ENCODE measurements at regions not wholly inside any gene's neighbourhood (a gene's known extent, or its start where the extent isn't known, plus 50 kb on each side); places are given as distances from the start of the nearest gene placed in this dataset.

DNA sequence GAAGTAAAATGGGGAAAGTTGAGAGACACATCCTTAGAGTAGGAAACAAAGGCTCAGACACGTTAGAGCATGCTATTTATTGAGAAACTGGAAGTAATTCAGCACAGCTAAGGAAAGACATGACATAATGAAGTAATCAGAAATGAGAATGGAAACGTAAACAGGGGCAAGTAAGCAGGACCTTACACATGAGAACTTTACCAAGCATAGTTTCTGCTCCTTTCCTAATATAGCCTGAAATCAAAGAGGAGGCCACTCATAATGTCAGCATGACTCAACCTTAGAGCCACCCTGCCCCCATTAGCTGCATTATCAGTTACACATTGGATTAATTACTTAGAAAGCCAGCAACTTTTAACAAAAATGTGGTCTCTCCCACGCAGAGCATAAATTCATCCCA is 558.3 kb upstream of the GRIA3 start:
- no peak overlapping the region for H3K27ac ChIP-seq (ENCODE audit: control insufficient read depth, insufficient read depth, low read length)
- H3K4me3 ChIP-seq (ENCODE audit: control insufficient read depth in 2 of 3, extremely low read depth in 1 of 3, insufficient read depth in 2 of 3, low read depth in 1 of 3, low read length in 3 of 3): no peak overlapping the region
- H2AFZ ChIP-seq (ENCODE audit: control insufficient read depth, low read length): no peak overlapping the region
- H3K4me2 ChIP-seq (ENCODE audit: control insufficient read depth, extremely low read depth, insufficient read depth, low read depth, low read length): no peak overlapping the region
- dilution Hi-C loops (cut with MboI; ENCODE audit: extremely low pct_ligation_motif_present, low sequenced_read_pairs): no loop called here
- H3K9ac ChIP-seq (ENCODE audit: control insufficient read depth, extremely low read depth, insufficient read depth, low read length): no peak overlapping the region
- FAIRE-seq (no peak), DNase-seq (ENCODE audit: low read depth, low spot score) (no peak)
- TF ChIP-seq EZH2 (IDR thresholded peaks at IDR 0.05; ENCODE audit: low read length): no peak
- TF ChIP-seq, protein P1, sequence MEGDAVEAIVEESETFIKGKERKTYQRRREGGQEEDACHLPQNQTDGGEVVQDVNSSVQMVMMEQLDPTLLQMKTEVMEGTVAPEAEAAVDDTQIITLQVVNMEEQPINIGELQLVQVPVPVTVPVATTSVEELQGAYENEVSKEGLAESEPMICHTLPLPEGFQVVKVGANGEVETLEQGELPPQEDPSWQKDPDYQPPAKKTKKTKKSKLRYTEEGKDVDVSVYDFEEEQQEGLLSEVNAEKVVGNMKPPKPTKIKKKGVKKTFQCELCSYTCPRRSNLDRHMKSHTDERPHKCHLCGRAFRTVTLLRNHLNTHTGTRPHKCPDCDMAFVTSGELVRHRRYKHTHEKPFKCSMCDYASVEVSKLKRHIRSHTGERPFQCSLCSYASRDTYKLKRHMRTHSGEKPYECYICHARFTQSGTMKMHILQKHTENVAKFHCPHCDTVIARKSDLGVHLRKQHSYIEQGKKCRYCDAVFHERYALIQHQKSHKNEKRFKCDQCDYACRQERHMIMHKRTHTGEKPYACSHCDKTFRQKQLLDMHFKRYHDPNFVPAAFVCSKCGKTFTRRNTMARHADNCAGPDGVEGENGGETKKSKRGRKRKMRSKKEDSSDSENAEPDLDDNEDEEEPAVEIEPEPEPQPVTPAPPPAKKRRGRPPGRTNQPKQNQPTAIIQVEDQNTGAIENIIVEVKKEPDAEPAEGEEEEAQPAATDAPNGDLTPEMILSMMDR (optimal IDR thresholded peaks at IDR 0.05 in 1 of 3, IDR thresholded peaks at IDR 0.05 in 1 of 3, conservative IDR thresholded peaks at IDR 0.05 in 1 of 3; ENCODE audit: extremely low read depth in 1 of 3, insufficient read depth in 2 of 3, low read length in 3 of 3): no peak
- no peaks in the 10 kb centered on the region for H3K9me3 ChIP-seq (ENCODE audit: control insufficient read depth, low read depth, low read length)
- H4K20me1 ChIP-seq (ENCODE audit: control insufficient read depth, extremely low read depth, insufficient read depth, low read length): no peaks in the 10 kb centered on the region
- no peaks in the 10 kb centered on the region for H3K27me3 ChIP-seq (ENCODE audit: control insufficient read depth, extremely low read depth, insufficient read depth, low read length)
- H3K4me1 ChIP-seq (ENCODE audit: control insufficient read depth, extremely low read depth, insufficient read depth, low read length): no peaks in the 10 kb centered on the region
- no peaks in the 10 kb centered on the region for H3K9me1 ChIP-seq (ENCODE audit: control insufficient read depth, extremely low read depth, insufficient read depth, low read length)
- no peaks in the 10 kb centered on the region for H3K79me2 ChIP-seq (ENCODE audit: control insufficient read depth, insufficient read depth, low read length)
- no peaks in the 10 kb centered on the region for H3K36me3 ChIP-seq (ENCODE audit: control insufficient read depth in 2 of 2, extremely low read depth in 1 of 2, insufficient read depth in 2 of 2, low read length in 2 of 2)

DNA sequence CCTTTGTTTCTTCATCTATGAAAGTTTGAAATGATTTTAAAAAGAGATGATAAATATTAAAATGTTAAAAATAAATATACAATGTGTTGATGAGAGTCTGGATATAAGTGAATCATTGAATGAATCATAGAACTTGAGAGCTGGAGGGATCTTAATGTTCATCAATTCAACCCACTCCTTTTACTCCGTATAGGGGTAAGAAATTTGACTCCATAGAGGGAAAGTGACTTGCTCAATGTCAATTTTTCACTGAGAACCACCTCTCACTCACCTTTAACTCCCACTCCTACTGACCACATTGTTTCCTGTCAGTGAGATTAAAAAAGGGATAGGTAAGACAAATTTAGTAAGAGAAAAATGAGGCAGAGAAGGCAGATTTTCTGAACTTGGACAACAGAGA is 557.2 kb upstream of the GRIA3 start:
- no peaks in the 10 kb centered on the region for H3K27me3 ChIP-seq (ENCODE audit: control insufficient read depth, extremely low read depth, insufficient read depth, low read length)
- no peaks in the 10 kb centered on the region for H3K4me1 ChIP-seq (ENCODE audit: control insufficient read depth, extremely low read depth, insufficient read depth, low read length)
- no peak overlapping the region for H3K4me2 ChIP-seq (ENCODE audit: control insufficient read depth, extremely low read depth, insufficient read depth, low read depth, low read length)
- no peak overlapping the region for H2AFZ ChIP-seq (ENCODE audit: control insufficient read depth, low read length)
- dilution Hi-C loops (cut with MboI; ENCODE audit: extremely low pct_ligation_motif_present, low sequenced_read_pairs): no loop called here
- TF ChIP-seq, protein P1 (optimal IDR thresholded peaks at IDR 0.05 in 1 of 3, IDR thresholded peaks at IDR 0.05 in 1 of 3, conservative IDR thresholded peaks at IDR 0.05 in 1 of 3; ENCODE audit: extremely low read depth in 1 of 3, insufficient read depth in 2 of 3, low read length in 3 of 3): no peak
- TF ChIP-seq EZH2 (IDR thresholded peaks at IDR 0.05; ENCODE audit: low read length): no peak
- no peak for DNase-seq (ENCODE audit: low read depth, low spot score)
- no peak overlapping the region for H3K27ac ChIP-seq (ENCODE audit: control insufficient read depth, insufficient read depth, low read length)
- no peaks in the 10 kb centered on the region for H4K20me1 ChIP-seq (ENCODE audit: control insufficient read depth, extremely low read depth, insufficient read depth, low read length)
- H3K9me1 ChIP-seq (ENCODE audit: control insufficient read depth, extremely low read depth, insufficient read depth, low read length): no peaks in the 10 kb centered on the region
- H3K4me3 ChIP-seq (ENCODE audit: control insufficient read depth in 2 of 3, extremely low read depth in 1 of 3, insufficient read depth in 2 of 3, low read depth in 1 of 3, low read length in 3 of 3): no peak overlapping the region
- no peak overlapping the region for H3K9ac ChIP-seq (ENCODE audit: control insufficient read depth, extremely low read depth, insufficient read depth, low read length)
- H3K36me3 ChIP-seq (ENCODE audit: control insufficient read depth in 2 of 2, extremely low read depth in 1 of 2, insufficient read depth in 2 of 2, low read length in 2 of 2): no peaks in the 10 kb centered on the region
- H3K9me3 ChIP-seq (ENCODE audit: control insufficient read depth, low read depth, low read length): no peaks in the 10 kb centered on the region
- no peaks in the 10 kb centered on the region for H3K79me2 ChIP-seq (ENCODE audit: control insufficient read depth, insufficient read depth, low read length)
- FAIRE-seq: no peak

Data from keratinocyte (primary cell).